ENCODE measurements at regions not wholly inside any gene's neighbourhood (a gene's known extent, or its start where the extent isn't known, plus 50 kb on each side); places are given as distances from the start of the nearest gene placed in this dataset.

- Histone ChIP-seq H3K4me1 (ENCODE audit: insufficient read depth, insufficient read length) (no peaks in the 10 kb centered on the region), H3K9me3 (ENCODE audit: insufficient read depth, low read length) (no peaks in the 10 kb centered on the region), H3K36me3 (ENCODE audit: insufficient read depth, insufficient read length, low read length) (no peaks in the 10 kb centered on the region), H3K9ac (ENCODE audit: insufficient read length, low read depth) (no peak overlapping the region), H3K27me3 (ENCODE audit: insufficient read depth, insufficient read length) (no peaks in the 10 kb centered on the region), H3K4me3 (ENCODE audit: insufficient read length, low read depth) (no peak overlapping the region)
- no peak for DNase-seq (ENCODE audit: low read depth, low spot score)
- TF ChIP-seq SUZ12 (IDR thresholded peaks at IDR 0.05; ENCODE audit: extremely low read depth, insufficient read depth, insufficient read length) (no peak), YY1 (IDR thresholded peaks at IDR 0.05; ENCODE audit: insufficient read depth, insufficient read length) (no peak), ZNF274 (IDR thresholded peaks at IDR 0.05; ENCODE audit: low read depth, low read length) (no peak)
These were observed 70.1 kb upstream of the MBNL1 start for GRCh38 chr3:152198665-152199064.

GRCh38 chr3:152199102-152199840, 69.5 kb upstream of the MBNL1 start:
- no peaks in the 10 kb centered on the region for H3K9me3 ChIP-seq (ENCODE audit: insufficient read depth, low read length)
- H3K4me3 ChIP-seq (ENCODE audit: insufficient read length, low read depth): no peak overlapping the region
- no peaks in the 10 kb centered on the region for H3K36me3 ChIP-seq (ENCODE audit: insufficient read depth, insufficient read length, low read length)
- no peaks in the 10 kb centered on the region for H3K27me3 ChIP-seq (ENCODE audit: insufficient read depth, insufficient read length)
- DNase-seq (ENCODE audit: low read depth, low spot score): no peak
- no peak for TF ChIP-seq YY1 (IDR thresholded peaks at IDR 0.05; ENCODE audit: insufficient read depth, insufficient read length)
- no peak for TF ChIP-seq SUZ12 (IDR thresholded peaks at IDR 0.05; ENCODE audit: extremely low read depth, insufficient read depth, insufficient read length)
- TF ChIP-seq ZNF274 (IDR thresholded peaks at IDR 0.05; ENCODE audit: low read depth, low read length): no peak
- H3K9ac ChIP-seq (ENCODE audit: insufficient read length, low read depth): no peak overlapping the region
- no peaks in the 10 kb centered on the region for H3K4me1 ChIP-seq (ENCODE audit: insufficient read depth, insufficient read length)

GRCh38 chr3:152200476-152201420, 68.0 kb upstream of the MBNL1 start:
- H3K36me3 ChIP-seq (ENCODE audit: insufficient read depth, insufficient read length, low read length): no peaks in the 10 kb centered on the region
- no peaks in the 10 kb centered on the region for H3K27me3 ChIP-seq (ENCODE audit: insufficient read depth, insufficient read length)
- DNase-seq (ENCODE audit: low read depth, low spot score): no peak
- H3K4me1 ChIP-seq (ENCODE audit: insufficient read depth, insufficient read length): no peaks in the 10 kb centered on the region
- H3K4me3 ChIP-seq (ENCODE audit: insufficient read length, low read depth): no peak overlapping the region
- no peak for TF ChIP-seq SUZ12 (IDR thresholded peaks at IDR 0.05; ENCODE audit: extremely low read depth, insufficient read depth, insufficient read length)
- TF ChIP-seq ZNF274 (IDR thresholded peaks at IDR 0.05; ENCODE audit: low read depth, low read length): no peak
- no peak overlapping the region for H3K9ac ChIP-seq (ENCODE audit: insufficient read length, low read depth)
- no peaks in the 10 kb centered on the region for H3K9me3 ChIP-seq (ENCODE audit: insufficient read depth, low read length)

- Histone ChIP-seq H3K4me1 (ENCODE audit: insufficient read depth, insufficient read length) (no peaks in the 10 kb centered on the region), H3K9me3 (ENCODE audit: insufficient read depth, low read length) (no peaks in the 10 kb centered on the region), H3K36me3 (ENCODE audit: insufficient read depth, insufficient read length, low read length) (no peaks in the 10 kb centered on the region), H3K9ac (ENCODE audit: insufficient read length, low read depth) (no peak overlapping the region), H3K4me3 (ENCODE audit: insufficient read length, low read depth) (no peak overlapping the region), H3K27me3 (ENCODE audit: insufficient read depth, insufficient read length) (no peaks in the 10 kb centered on the region)
- TF ChIP-seq YY1 (IDR thresholded peaks at IDR 0.05; ENCODE audit: insufficient read depth, insufficient read length) (no peak), SUZ12 (IDR thresholded peaks at IDR 0.05; ENCODE audit: extremely low read depth, insufficient read depth, insufficient read length) (no peak), ZNF274 (IDR thresholded peaks at IDR 0.05; ENCODE audit: low read depth, low read length) (no peak)
- no peak for DNase-seq (ENCODE audit: low read depth, low spot score)
These were observed 65.6 kb upstream of the MBNL1 start for GRCh38 chr3:152202976-152203626.

- H3K9ac ChIP-seq (ENCODE audit: insufficient read length, low read depth): no peak overlapping the region
- no peaks in the 10 kb centered on the region for H3K36me3 ChIP-seq (ENCODE audit: insufficient read depth, insufficient read length, low read length)
- DNase-seq (ENCODE audit: low read depth, low spot score): no peak
- no peaks in the 10 kb centered on the region for H3K27me3 ChIP-seq (ENCODE audit: insufficient read depth, insufficient read length)
- H3K4me3 ChIP-seq (ENCODE audit: insufficient read length, low read depth): no peak overlapping the region
- no peak for TF ChIP-seq YY1 (IDR thresholded peaks at IDR 0.05; ENCODE audit: insufficient read depth, insufficient read length)
- no peak for TF ChIP-seq ZNF274 (IDR thresholded peaks at IDR 0.05; ENCODE audit: low read depth, low read length)
- TF ChIP-seq SUZ12 (IDR thresholded peaks at IDR 0.05; ENCODE audit: extremely low read depth, insufficient read depth, insufficient read length): no peak
- H3K9me3 ChIP-seq (ENCODE audit: insufficient read depth, low read length): no peaks in the 10 kb centered on the region
- H3K4me1 ChIP-seq (ENCODE audit: insufficient read depth, insufficient read length): no peaks in the 10 kb centered on the region
These were observed 65.1 kb upstream of the MBNL1 start for GRCh38 chr3:152203652-152204051.

GRCh38 chr3:152204218-152204617, 64.5 kb upstream of the MBNL1 start:
- Histone ChIP-seq H3K9ac (ENCODE audit: insufficient read length, low read depth) (no peak overlapping the region), H3K27me3 (ENCODE audit: insufficient read depth, insufficient read length) (no peaks in the 10 kb centered on the region), H3K9me3 (ENCODE audit: insufficient read depth, low read length) (no peaks in the 10 kb centered on the region), H3K4me1 (ENCODE audit: insufficient read depth, insufficient read length) (no peaks in the 10 kb centered on the region), H3K4me3 (ENCODE audit: insufficient read length, low read depth) (no peak overlapping the region), H3K36me3 (ENCODE audit: insufficient read depth, insufficient read length, low read length) (no peaks in the 10 kb centered on the region)
- no peak for DNase-seq (ENCODE audit: low read depth, low spot score)
- no peak for TF ChIP-seq ZNF274 (IDR thresholded peaks at IDR 0.05; ENCODE audit: low read depth, low read length)
- no peak for TF ChIP-seq SUZ12 (IDR thresholded peaks at IDR 0.05; ENCODE audit: extremely low read depth, insufficient read depth, insufficient read length)
- no peak for TF ChIP-seq YY1 (IDR thresholded peaks at IDR 0.05; ENCODE audit: insufficient read depth, insufficient read length)

All from NT2/D1 (cell line).